ENCODE measurements at regions not wholly inside any gene's neighbourhood (a gene's known extent, or its start where the extent isn't known, plus 50 kb on each side); places are given as distances from the start of the nearest gene placed in this dataset.

- TF ChIP-seq, protein P1, sequence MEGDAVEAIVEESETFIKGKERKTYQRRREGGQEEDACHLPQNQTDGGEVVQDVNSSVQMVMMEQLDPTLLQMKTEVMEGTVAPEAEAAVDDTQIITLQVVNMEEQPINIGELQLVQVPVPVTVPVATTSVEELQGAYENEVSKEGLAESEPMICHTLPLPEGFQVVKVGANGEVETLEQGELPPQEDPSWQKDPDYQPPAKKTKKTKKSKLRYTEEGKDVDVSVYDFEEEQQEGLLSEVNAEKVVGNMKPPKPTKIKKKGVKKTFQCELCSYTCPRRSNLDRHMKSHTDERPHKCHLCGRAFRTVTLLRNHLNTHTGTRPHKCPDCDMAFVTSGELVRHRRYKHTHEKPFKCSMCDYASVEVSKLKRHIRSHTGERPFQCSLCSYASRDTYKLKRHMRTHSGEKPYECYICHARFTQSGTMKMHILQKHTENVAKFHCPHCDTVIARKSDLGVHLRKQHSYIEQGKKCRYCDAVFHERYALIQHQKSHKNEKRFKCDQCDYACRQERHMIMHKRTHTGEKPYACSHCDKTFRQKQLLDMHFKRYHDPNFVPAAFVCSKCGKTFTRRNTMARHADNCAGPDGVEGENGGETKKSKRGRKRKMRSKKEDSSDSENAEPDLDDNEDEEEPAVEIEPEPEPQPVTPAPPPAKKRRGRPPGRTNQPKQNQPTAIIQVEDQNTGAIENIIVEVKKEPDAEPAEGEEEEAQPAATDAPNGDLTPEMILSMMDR (IDR thresholded peaks at IDR 0.05): no peak
- TF ChIP-seq POLR2AphosphoS5 (IDR thresholded peaks at IDR 0.05; ENCODE audit: low read depth, low read length) (no peak), TCF7L2 (IDR thresholded peaks at IDR 0.05; ENCODE audit: low read depth, low read length) (no peak)
- TF ChIP-seq, protein P2, sequence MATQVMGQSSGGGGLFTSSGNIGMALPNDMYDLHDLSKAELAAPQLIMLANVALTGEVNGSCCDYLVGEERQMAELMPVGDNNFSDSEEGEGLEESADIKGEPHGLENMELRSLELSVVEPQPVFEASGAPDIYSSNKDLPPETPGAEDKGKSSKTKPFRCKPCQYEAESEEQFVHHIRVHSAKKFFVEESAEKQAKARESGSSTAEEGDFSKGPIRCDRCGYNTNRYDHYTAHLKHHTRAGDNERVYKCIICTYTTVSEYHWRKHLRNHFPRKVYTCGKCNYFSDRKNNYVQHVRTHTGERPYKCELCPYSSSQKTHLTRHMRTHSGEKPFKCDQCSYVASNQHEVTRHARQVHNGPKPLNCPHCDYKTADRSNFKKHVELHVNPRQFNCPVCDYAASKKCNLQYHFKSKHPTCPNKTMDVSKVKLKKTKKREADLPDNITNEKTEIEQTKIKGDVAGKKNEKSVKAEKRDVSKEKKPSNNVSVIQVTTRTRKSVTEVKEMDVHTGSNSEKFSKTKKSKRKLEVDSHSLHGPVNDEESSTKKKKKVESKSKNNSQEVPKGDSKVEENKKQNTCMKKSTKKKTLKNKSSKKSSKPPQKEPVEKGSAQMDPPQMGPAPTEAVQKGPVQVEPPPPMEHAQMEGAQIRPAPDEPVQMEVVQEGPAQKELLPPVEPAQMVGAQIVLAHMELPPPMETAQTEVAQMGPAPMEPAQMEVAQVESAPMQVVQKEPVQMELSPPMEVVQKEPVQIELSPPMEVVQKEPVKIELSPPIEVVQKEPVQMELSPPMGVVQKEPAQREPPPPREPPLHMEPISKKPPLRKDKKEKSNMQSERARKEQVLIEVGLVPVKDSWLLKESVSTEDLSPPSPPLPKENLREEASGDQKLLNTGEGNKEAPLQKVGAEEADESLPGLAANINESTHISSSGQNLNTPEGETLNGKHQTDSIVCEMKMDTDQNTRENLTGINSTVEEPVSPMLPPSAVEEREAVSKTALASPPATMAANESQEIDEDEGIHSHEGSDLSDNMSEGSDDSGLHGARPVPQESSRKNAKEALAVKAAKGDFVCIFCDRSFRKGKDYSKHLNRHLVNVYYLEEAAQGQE (IDR thresholded peaks at IDR 0.05; ENCODE audit: insufficient read depth in 1 of 2, low read depth in 2 of 2, low read length in 1 of 2): no peak
These were observed 62.4 kb upstream of the TWIST2 start for GRCh38 chr2:238785528-238785860.
